ENCODE measurements at regions not wholly inside any gene's neighbourhood (a gene's known extent, or its start where the extent isn't known, plus 50 kb on each side); places are given as distances from the start of the nearest gene placed in this dataset.
A peak's percentile ranks its signal among the peaks of the same experiment; 100 is the strongest.

- no peak overlapping the region for H3K4me3 ChIP-seq
- H3K27ac ChIP-seq = no peak overlapping the region
- DNase-seq = no peak
- peaks cover 0 to 11% (median 0%) of the 10 kb centered on the region in 4 donors for H3K4me1 ChIP-seq
- no peaks in the 10 kb centered on the region for H3K9me3 ChIP-seq
- no peaks in the 10 kb centered on the region for H3K27me3 ChIP-seq
- TF ChIP-seq CTCF (IDR thresholded peaks at IDR 0.05) (no peak), POLR2A (IDR thresholded peaks at IDR 0.05) (no peak)
- no peaks in the 10 kb centered on the region for H3K36me3 ChIP-seq
Observed at GRCh38 chr12:66902020-66902419, 223.1 kb upstream of the GRIP1 start.

- Histone ChIP-seq H3K27ac (no peak overlapping the region), H3K4me1 (peaks cover 0 to 11% (median 0%) of the 10 kb centered on the region in 4 donors), H3K27me3 (no peaks in the 10 kb centered on the region), H3K9me3 (no peaks in the 10 kb centered on the region), H3K36me3 (no peaks in the 10 kb centered on the region), H3K4me3 (no peak overlapping the region)
- no peak for DNase-seq
- peak in 1 of 6 experiments; percentile 23 for TF ChIP-seq CTCF (IDR thresholded peaks at IDR 0.05)
- no peak for TF ChIP-seq POLR2A (IDR thresholded peaks at IDR 0.05)
Observed at GRCh38 chr12:66903782-66904396, 225.0 kb upstream of the GRIP1 start.

GRCh38 chr12:66905201-66905600 is 226.3 kb upstream of the GRIP1 start:
- H3K36me3 ChIP-seq = no peaks in the 10 kb centered on the region
- no peak overlapping the region for H3K27ac ChIP-seq
- H3K27me3 ChIP-seq = no peaks in the 10 kb centered on the region
- H3K9me3 ChIP-seq = no peaks in the 10 kb centered on the region
- TF ChIP-seq POLR2A (IDR thresholded peaks at IDR 0.05) = no peak
- no peak for TF ChIP-seq CTCF (IDR thresholded peaks at IDR 0.05)
- DNase-seq = no peak
- no peak overlapping the region for H3K4me3 ChIP-seq
- peaks cover 0 to 11% (median 0%) of the 10 kb centered on the region in 4 donors for H3K4me1 ChIP-seq

GRCh38 chr12:66910366-66910974 is 231.6 kb upstream of the GRIP1 start:
- H3K36me3 ChIP-seq = no peaks in the 10 kb centered on the region
- DNase-seq = no peak
- TF ChIP-seq CTCF (IDR thresholded peaks at IDR 0.05) (no peak), POLR2A (IDR thresholded peaks at IDR 0.05) (no peak)

GRCh38 chr12:66915306-66915904 is 236.5 kb upstream of the GRIP1 start:
- Histone ChIP-seq H3K27me3 (no peaks in the 10 kb centered on the region), H3K27ac (no peak overlapping the region), H3K4me1 (peaks cover 0 to 7% (median 0%) of the 10 kb centered on the region in 4 donors), H3K4me3 (no peak overlapping the region), H3K9me3 (no peaks in the 10 kb centered on the region), H3K36me3 (no peaks in the 10 kb centered on the region)
- TF ChIP-seq CTCF (IDR thresholded peaks at IDR 0.05) = no peak
- TF ChIP-seq POLR2A (IDR thresholded peaks at IDR 0.05) = no peak
- DNase-seq = no peak

More at GRCh38 chr12:66910366-66910974, 231.6 kb upstream of the GRIP1 start:
- no peak overlapping the region for H3K4me3 ChIP-seq
- H3K4me1 ChIP-seq = peaks cover 0 to 3% (median 0%) of the 10 kb centered on the region in 4 donors
- no peaks in the 10 kb centered on the region for H3K27me3 ChIP-seq
- no peaks in the 10 kb centered on the region for H3K9me3 ChIP-seq
- H3K27ac ChIP-seq = no peak overlapping the region

Data from Peyer's patch (tissue), 4 donors.